ENCODE measurements at regions not wholly inside any gene's neighbourhood (a gene's known extent, or its start where the extent isn't known, plus 50 kb on each side); places are given as distances from the start of the nearest gene placed in this dataset.

DNA sequence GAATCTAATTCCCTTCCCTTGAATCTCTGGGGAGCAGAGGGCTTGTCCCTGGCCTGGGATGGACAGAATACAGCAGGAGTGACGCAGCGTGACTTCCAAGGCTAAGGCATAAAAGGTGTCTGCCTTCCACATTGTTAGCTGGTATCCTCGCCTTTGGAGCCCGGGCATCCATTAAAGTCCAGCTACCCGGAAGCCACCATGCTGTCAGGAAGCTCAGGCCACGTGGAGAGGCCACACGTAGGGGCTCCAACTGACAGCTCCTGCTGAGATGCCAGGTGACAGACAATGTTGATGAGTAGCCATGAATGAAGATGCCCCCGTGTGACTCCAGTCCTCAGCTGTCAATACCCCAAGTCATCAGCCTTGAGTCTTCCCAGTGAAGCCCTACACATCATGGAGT lies 99.9 kb downstream of the OAT start:
- H3K9me3 ChIP-seq (ENCODE audit: control insufficient read depth, low read length), result no peaks in the 10 kb centered on the region
- H3K36me3 ChIP-seq (ENCODE audit: control insufficient read depth, insufficient read depth, low read length), result no peaks in the 10 kb centered on the region
- 83 to 88% methylated on average over 8 of the region's 8 CpGs for WGBS, 2 experiments
- H3K4me3 ChIP-seq (ENCODE audit: insufficient read depth, low read depth, low read length), result no peak overlapping the region
- peaks cover 5% of the 10 kb centered on the region for H3K4me1 ChIP-seq (ENCODE audit: control insufficient read depth, insufficient read depth, low read length)
- H3K27me3 ChIP-seq (ENCODE audit: control insufficient read depth, insufficient read depth, low read length, poor library complexity, severe bottlenecking), result no peaks in the 10 kb centered on the region
- H3K27ac ChIP-seq (ENCODE audit: insufficient read depth, low read depth, low read length, poor library complexity, severe bottlenecking), result no peak overlapping the region

GRCh38 chr10:124318076-124318475 lies 100.6 kb downstream of the OAT start:
- H3K36me3 ChIP-seq (ENCODE audit: control insufficient read depth, insufficient read depth, low read length), result no peaks in the 10 kb centered on the region
- no peaks in the 10 kb centered on the region for H3K9me3 ChIP-seq (ENCODE audit: control insufficient read depth, low read length)
- WGBS, 2 experiments, result 92 to 93% methylated on average over 15 of the region's 15 CpGs
- no peak overlapping the region for H3K4me3 ChIP-seq (ENCODE audit: insufficient read depth, low read depth, low read length)
- no peak overlapping the region for H3K27ac ChIP-seq (ENCODE audit: insufficient read depth, low read depth, low read length, poor library complexity, severe bottlenecking)
- H3K27me3 ChIP-seq (ENCODE audit: control insufficient read depth, insufficient read depth, low read length, poor library complexity, severe bottlenecking), result no peaks in the 10 kb centered on the region
- peaks cover 5% of the 10 kb centered on the region for H3K4me1 ChIP-seq (ENCODE audit: control insufficient read depth, insufficient read depth, low read length)

DNA sequence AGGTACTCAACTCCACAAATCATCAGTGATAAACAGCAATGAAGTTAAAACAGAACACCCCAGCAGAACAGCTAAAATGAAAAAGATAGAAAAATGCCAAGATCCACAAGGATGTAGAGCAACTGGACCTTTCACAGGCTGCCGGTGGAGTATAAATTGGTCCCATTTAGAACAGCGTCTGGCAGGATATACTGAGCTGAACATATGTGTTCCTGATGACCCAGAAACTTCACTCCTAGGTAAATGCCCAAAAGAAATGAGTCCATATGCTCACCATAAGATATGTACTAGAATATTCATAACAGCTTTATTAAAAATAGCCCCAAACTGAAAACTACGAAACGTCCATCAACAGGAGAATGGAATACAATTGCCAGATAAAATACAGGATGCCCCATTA lies 102.4 kb downstream of the OAT start:
- WGBS, 2 experiments, result 92 to 97% methylated on average over 4 of the region's 4 CpGs
- H3K9me3 ChIP-seq (ENCODE audit: control insufficient read depth, low read length), result no peaks in the 10 kb centered on the region
- no peaks in the 10 kb centered on the region for H3K36me3 ChIP-seq (ENCODE audit: control insufficient read depth, insufficient read depth, low read length)
- H3K4me1 ChIP-seq (ENCODE audit: control insufficient read depth, insufficient read depth, low read length), result peaks cover 5% of the 10 kb centered on the region
- no peak overlapping the region for H3K4me3 ChIP-seq (ENCODE audit: insufficient read depth, low read depth, low read length)
- no peak overlapping the region for H3K27ac ChIP-seq (ENCODE audit: insufficient read depth, low read depth, low read length, poor library complexity, severe bottlenecking)
- H3K27me3 ChIP-seq (ENCODE audit: control insufficient read depth, insufficient read depth, low read length, poor library complexity, severe bottlenecking), result no peaks in the 10 kb centered on the region

- H3K4me3 ChIP-seq (ENCODE audit: insufficient read depth, low read depth, low read length), result no peak overlapping the region
- no peak overlapping the region for H3K27ac ChIP-seq (ENCODE audit: insufficient read depth, low read depth, low read length, poor library complexity, severe bottlenecking)
- H3K27me3 ChIP-seq (ENCODE audit: control insufficient read depth, insufficient read depth, low read length, poor library complexity, severe bottlenecking), result no peaks in the 10 kb centered on the region
- no peaks in the 10 kb centered on the region for H3K36me3 ChIP-seq (ENCODE audit: control insufficient read depth, insufficient read depth, low read length)
- H3K4me1 ChIP-seq (ENCODE audit: control insufficient read depth, insufficient read depth, low read length), result peaks cover 2% of the 10 kb centered on the region
- H3K9me3 ChIP-seq (ENCODE audit: control insufficient read depth, low read length), result no peaks in the 10 kb centered on the region
- 74 to 75% methylated on average over 6 of the region's 6 CpGs for WGBS, 2 experiments
Observed at GRCh38 chr10:124315591-124316270, 103.0 kb downstream of the OAT start.

- Histone ChIP-seq H3K36me3 (ENCODE audit: control insufficient read depth, insufficient read depth, low read length) (no peaks in the 10 kb centered on the region), H3K4me3 (ENCODE audit: insufficient read depth, low read depth, low read length) (no peak overlapping the region), H3K27me3 (ENCODE audit: control insufficient read depth, insufficient read depth, low read length, poor library complexity, severe bottlenecking) (no peaks in the 10 kb centered on the region), H3K9me3 (ENCODE audit: control insufficient read depth, low read length) (no peaks in the 10 kb centered on the region), H3K4me1 (ENCODE audit: control insufficient read depth, insufficient read depth, low read length) (no peaks in the 10 kb centered on the region), H3K27ac (ENCODE audit: insufficient read depth, low read depth, low read length, poor library complexity, severe bottlenecking) (no peak overlapping the region)
- WGBS, 2 experiments, result 89 to 91% methylated on average over 4 of the region's 4 CpGs
Observed at GRCh38 chr10:124313374-124313773, 105.3 kb downstream of the OAT start.

DNA sequence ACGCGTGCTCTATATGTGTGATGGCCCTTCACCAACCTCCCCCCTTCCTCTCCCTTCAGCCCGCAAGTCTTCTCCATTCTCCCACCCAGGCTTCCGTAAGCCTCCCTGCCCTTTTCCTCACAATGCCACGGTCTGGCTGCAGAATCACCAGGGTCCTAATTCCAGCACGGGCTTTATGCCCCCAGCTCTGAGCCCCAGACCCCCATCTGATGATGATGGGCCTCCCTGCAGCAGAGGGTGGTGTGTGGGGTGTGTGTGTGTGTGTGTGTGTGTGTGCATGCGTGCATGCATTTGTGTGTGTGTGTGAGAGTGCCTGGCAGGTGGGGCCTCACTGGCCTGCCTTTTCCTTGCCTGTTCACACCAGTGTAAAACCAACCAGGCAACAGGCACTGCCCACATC lies 109.9 kb downstream of the OAT start:
- Histone ChIP-seq H3K9me3 (ENCODE audit: control insufficient read depth, low read length) (no peaks in the 10 kb centered on the region), H3K27ac (ENCODE audit: insufficient read depth, low read depth, low read length, poor library complexity, severe bottlenecking) (no peak overlapping the region), H3K4me3 (ENCODE audit: insufficient read depth, low read depth, low read length) (no peak overlapping the region), H3K4me1 (ENCODE audit: control insufficient read depth, insufficient read depth, low read length) (no peaks in the 10 kb centered on the region), H3K36me3 (ENCODE audit: control insufficient read depth, insufficient read depth, low read length) (no peaks in the 10 kb centered on the region), H3K27me3 (ENCODE audit: control insufficient read depth, insufficient read depth, low read length, poor library complexity, severe bottlenecking) (no peaks in the 10 kb centered on the region)
- 92 to 94% methylated on average over 7 of the region's 7 CpGs for WGBS, 2 experiments

- Histone ChIP-seq H3K27me3 (ENCODE audit: control insufficient read depth, insufficient read depth, low read length, poor library complexity, severe bottlenecking) (no peaks in the 10 kb centered on the region), H3K27ac (ENCODE audit: insufficient read depth, low read depth, low read length, poor library complexity, severe bottlenecking) (no peak overlapping the region), H3K4me1 (ENCODE audit: control insufficient read depth, insufficient read depth, low read length) (no peaks in the 10 kb centered on the region), H3K4me3 (ENCODE audit: insufficient read depth, low read depth, low read length) (no peak overlapping the region), H3K36me3 (ENCODE audit: control insufficient read depth, insufficient read depth, low read length) (no peaks in the 10 kb centered on the region), H3K9me3 (ENCODE audit: control insufficient read depth, low read length) (no peaks in the 10 kb centered on the region)
- 88% methylated on average over 16 of the region's 16 CpGs for WGBS, 2 experiments
Observed at GRCh38 chr10:124308056-124308645, 110.6 kb downstream of the OAT start.

GRCh38 chr10:124307591-124307990 lies 111.1 kb downstream of the OAT start:
- no peaks in the 10 kb centered on the region for H3K36me3 ChIP-seq (ENCODE audit: control insufficient read depth, insufficient read depth, low read length)
- no peaks in the 10 kb centered on the region for H3K4me1 ChIP-seq (ENCODE audit: control insufficient read depth, insufficient read depth, low read length)
- no peak overlapping the region for H3K27ac ChIP-seq (ENCODE audit: insufficient read depth, low read depth, low read length, poor library complexity, severe bottlenecking)
- no peak overlapping the region for H3K4me3 ChIP-seq (ENCODE audit: insufficient read depth, low read depth, low read length)
- 91 to 93% methylated on average over 17 of the region's 17 CpGs for WGBS, 2 experiments
- no peaks in the 10 kb centered on the region for H3K9me3 ChIP-seq (ENCODE audit: control insufficient read depth, low read length)
- H3K27me3 ChIP-seq (ENCODE audit: control insufficient read depth, insufficient read depth, low read length, poor library complexity, severe bottlenecking), result no peaks in the 10 kb centered on the region

DNA sequence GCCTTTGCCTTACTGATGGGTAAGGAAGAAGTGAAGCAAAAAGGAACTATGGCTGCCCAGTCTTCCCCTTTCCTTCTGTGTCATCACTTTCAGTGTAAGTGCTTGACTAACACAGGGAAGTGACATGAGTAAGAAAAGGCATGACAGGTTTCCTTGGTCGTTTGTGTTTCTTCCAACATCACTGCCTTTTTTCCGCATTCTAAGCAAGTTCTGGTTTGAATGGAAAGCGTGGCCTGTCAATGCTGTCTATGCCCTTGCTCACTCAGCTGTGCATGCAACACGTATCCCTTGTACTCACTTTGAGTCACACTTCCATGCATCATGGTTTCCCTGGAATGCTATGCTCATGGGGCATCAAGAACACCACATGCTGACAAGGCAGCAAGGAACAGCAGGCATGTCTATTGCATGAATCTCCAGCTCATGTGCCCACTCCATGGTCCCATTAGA lies 111.8 kb downstream of the OAT start:
- no peaks in the 10 kb centered on the region for H3K9me3 ChIP-seq (ENCODE audit: control insufficient read depth, low read length)
- no peaks in the 10 kb centered on the region for H3K4me1 ChIP-seq (ENCODE audit: control insufficient read depth, insufficient read depth, low read length)
- H3K4me3 ChIP-seq (ENCODE audit: insufficient read depth, low read depth, low read length), result no peak overlapping the region
- 90 to 92% methylated on average over 4 of the region's 4 CpGs for WGBS, 2 experiments
- H3K27ac ChIP-seq (ENCODE audit: insufficient read depth, low read depth, low read length, poor library complexity, severe bottlenecking), result no peak overlapping the region
- no peaks in the 10 kb centered on the region for H3K36me3 ChIP-seq (ENCODE audit: control insufficient read depth, insufficient read depth, low read length)
- no peaks in the 10 kb centered on the region for H3K27me3 ChIP-seq (ENCODE audit: control insufficient read depth, insufficient read depth, low read length, poor library complexity, severe bottlenecking)

DNA sequence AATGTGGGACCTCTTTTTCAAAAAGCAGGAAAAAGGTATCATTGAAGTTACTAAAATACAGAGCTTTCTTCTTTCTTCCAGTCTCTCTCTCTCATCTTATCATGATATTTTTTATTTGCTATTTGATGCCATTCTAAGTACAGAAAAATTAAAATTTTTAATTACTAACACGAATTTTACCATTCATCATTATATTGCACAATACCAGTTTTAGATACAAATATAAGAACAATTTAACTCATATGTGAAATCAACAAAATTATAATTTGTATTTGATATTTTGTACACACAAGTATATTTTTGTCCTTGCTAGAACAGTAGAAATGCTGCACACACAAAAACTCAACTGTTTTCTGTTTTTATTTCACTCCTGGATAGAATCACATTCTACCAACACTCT lies 112.2 kb downstream of the OAT start:
- no CpG with 5 or more reads among the region's 1 CpG for WGBS, 2 experiments
- Histone ChIP-seq H3K27me3 (ENCODE audit: control insufficient read depth, insufficient read depth, low read length, poor library complexity, severe bottlenecking) (no peaks in the 10 kb centered on the region), H3K9me3 (ENCODE audit: control insufficient read depth, low read length) (no peaks in the 10 kb centered on the region), H3K4me1 (ENCODE audit: control insufficient read depth, insufficient read depth, low read length) (no peaks in the 10 kb centered on the region), H3K4me3 (ENCODE audit: insufficient read depth, low read depth, low read length) (no peak overlapping the region), H3K27ac (ENCODE audit: insufficient read depth, low read depth, low read length, poor library complexity, severe bottlenecking) (no peak overlapping the region), H3K36me3 (ENCODE audit: control insufficient read depth, insufficient read depth, low read length) (no peaks in the 10 kb centered on the region)
